ENCODE measurements at regions not wholly inside any gene's neighbourhood (a gene's known extent, or its start where the extent isn't known, plus 50 kb on each side); places are given as distances from the start of the nearest gene placed in this dataset.

GRCh38 chr6:56714982-56715456, 72.3 kb upstream of the DST start (continued):
- TF ChIP-seq, protein P1, sequence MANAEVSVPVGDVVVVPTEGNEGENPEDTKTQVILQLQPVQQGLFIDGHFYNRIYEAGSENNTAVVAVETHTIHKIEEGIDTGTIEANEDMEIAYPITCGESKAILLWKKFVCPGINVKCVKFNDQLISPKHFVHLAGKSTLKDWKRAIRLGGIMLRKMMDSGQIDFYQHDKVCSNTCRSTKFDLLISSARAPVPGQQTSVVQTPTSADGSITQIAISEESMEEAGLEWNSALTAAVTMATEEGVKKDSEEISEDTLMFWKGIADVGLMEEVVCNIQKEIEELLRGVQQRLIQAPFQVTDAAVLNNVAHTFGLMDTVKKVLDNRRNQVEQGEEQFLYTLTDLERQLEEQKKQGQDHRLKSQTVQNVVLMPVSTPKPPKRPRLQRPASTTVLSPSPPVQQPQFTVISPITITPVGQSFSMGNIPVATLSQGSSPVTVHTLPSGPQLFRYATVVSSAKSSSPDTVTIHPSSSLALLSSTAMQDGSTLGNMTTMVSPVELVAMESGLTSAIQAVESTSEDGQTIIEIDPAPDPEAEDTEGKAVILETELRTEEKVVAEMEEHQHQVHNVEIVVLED (CRISPR knock-in tag; IDR thresholded peaks at IDR 0.05; ENCODE audit: borderline replicate concordance): no peak
- TF ChIP-seq ISX (CRISPR knock-in tag; conservative IDR thresholded peaks at IDR 0.05) (no peak), HNF1B (CRISPR knock-in tag; IDR thresholded peaks at IDR 0.05) (0 out of 2 replicates have a peak, but pooled peaks have one; percentile 18), LCORL (IDR thresholded peaks at IDR 0.05) (no peak), LCORL (CRISPR knock-in tag; IDR thresholded peaks at IDR 0.05) (no peak), ATM (IDR thresholded peaks at IDR 0.05; ENCODE audit: borderline replicate concordance) (no peak), BCLAF1 (IDR thresholded peaks at IDR 0.05) (no peak), TOPORS (CRISPR knock-in tag; IDR thresholded peaks at IDR 0.05) (no peak), ZNF709 (CRISPR knock-in tag; IDR thresholded peaks at IDR 0.05) (no peak), U2AF2 (IDR thresholded peaks at IDR 0.05; ENCODE audit: low read depth, low read length) (no peak), MEIS1 (CRISPR knock-in tag; IDR thresholded peaks at IDR 0.05; ENCODE audit: borderline replicate concordance) (no peak), CENPT (CRISPR knock-in tag; IDR thresholded peaks at IDR 0.05; ENCODE audit: low read depth) (no peak), YY1 (IDR thresholded peaks at IDR 0.05; ENCODE audit: insufficient read depth, insufficient replicate concordance, low read depth, low read length) (no peak), GATA4 (IDR thresholded peaks at IDR 0.05; ENCODE audit: borderline replicate concordance, low read depth) (no peak), JARID2 (CRISPR knock-in tag; IDR thresholded peaks at IDR 0.05; ENCODE audit: insufficient replicate concordance) (no peak), STAT5B (CRISPR knock-in tag; IDR thresholded peaks at IDR 0.05) (no peak), SRY (CRISPR knock-in tag; IDR thresholded peaks at IDR 0.05) (no peak), ZNF761 (CRISPR knock-in tag; conservative IDR thresholded peaks at IDR 0.05) (no peak)
- TF ChIP-seq, protein P2, sequence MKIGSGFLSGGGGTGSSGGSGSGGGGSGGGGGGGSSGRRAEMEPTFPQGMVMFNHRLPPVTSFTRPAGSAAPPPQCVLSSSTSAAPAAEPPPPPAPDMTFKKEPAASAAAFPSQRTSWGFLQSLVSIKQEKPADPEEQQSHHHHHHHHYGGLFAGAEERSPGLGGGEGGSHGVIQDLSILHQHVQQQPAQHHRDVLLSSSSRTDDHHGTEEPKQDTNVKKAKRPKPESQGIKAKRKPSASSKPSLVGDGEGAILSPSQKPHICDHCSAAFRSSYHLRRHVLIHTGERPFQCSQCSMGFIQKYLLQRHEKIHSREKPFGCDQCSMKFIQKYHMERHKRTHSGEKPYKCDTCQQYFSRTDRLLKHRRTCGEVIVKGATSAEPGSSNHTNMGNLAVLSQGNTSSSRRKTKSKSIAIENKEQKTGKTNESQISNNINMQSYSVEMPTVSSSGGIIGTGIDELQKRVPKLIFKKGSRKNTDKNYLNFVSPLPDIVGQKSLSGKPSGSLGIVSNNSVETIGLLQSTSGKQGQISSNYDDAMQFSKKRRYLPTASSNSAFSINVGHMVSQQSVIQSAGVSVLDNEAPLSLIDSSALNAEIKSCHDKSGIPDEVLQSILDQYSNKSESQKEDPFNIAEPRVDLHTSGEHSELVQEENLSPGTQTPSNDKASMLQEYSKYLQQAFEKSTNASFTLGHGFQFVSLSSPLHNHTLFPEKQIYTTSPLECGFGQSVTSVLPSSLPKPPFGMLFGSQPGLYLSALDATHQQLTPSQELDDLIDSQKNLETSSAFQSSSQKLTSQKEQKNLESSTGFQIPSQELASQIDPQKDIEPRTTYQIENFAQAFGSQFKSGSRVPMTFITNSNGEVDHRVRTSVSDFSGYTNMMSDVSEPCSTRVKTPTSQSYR (CRISPR knock-in tag; IDR thresholded peaks at IDR 0.05; ENCODE audit: borderline replicate concordance): no peak
- TF ChIP-seq, protein P3, sequence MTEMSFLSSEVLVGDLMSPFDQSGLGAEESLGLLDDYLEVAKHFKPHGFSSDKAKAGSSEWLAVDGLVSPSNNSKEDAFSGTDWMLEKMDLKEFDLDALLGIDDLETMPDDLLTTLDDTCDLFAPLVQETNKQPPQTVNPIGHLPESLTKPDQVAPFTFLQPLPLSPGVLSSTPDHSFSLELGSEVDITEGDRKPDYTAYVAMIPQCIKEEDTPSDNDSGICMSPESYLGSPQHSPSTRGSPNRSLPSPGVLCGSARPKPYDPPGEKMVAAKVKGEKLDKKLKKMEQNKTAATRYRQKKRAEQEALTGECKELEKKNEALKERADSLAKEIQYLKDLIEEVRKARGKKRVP (CRISPR knock-in tag; IDR thresholded peaks at IDR 0.05): no peak

Measured in HepG2 (cell line).